PFSK-1 (cell line): ENCODE measurements at regions not wholly inside any gene's neighbourhood (a gene's known extent, or its start where the extent isn't known, plus 50 kb on each side); places are given as distances from the start of the nearest gene placed in this dataset.

Experiments used
- FOXP2 ChIP-seq: optimal IDR thresholded peaks from 2 replicates; pipeline ENCODE3; 2011; ENCODE audit warnings: borderline replicate concordance, control low read depth, inconsistent platforms; ENCODE audit not compliant: insufficient read depth; ENCODE audit errors: extremely low read length, extremely low read depth
- POLR2AphosphoS5 ChIP-seq: IDR thresholded peaks from 2 replicates; pipeline ENCODE4 v1.6.1; 2012; ENCODE audit warnings: low read depth, mild to moderate bottlenecking, control low read depth, low read length, moderate library complexity
- TAF1 ChIP-seq: IDR thresholded peaks from 2 replicates; pipeline ENCODE4 v1.6.1; 2012; ENCODE audit warnings: low read length, control low read depth, borderline replicate concordance; ENCODE audit not compliant: insufficient read depth
- TF ChIP-seq, protein P1 (sequence below), 2 experiments: IDR thresholded peaks; 2 replicates each; pipeline versions ENCODE4 v1.6.1 to v1.8.0; 2011 to 2012; ENCODE audit warnings: low read depth in 2 of 2, low read length in 2 of 2, control low read depth in 1 of 2, inconsistent platforms in 1 of 2, mild to moderate bottlenecking in 1 of 2, moderate library complexity in 1 of 2; ENCODE audit not compliant: insufficient read depth in 1 of 2

DNA sequence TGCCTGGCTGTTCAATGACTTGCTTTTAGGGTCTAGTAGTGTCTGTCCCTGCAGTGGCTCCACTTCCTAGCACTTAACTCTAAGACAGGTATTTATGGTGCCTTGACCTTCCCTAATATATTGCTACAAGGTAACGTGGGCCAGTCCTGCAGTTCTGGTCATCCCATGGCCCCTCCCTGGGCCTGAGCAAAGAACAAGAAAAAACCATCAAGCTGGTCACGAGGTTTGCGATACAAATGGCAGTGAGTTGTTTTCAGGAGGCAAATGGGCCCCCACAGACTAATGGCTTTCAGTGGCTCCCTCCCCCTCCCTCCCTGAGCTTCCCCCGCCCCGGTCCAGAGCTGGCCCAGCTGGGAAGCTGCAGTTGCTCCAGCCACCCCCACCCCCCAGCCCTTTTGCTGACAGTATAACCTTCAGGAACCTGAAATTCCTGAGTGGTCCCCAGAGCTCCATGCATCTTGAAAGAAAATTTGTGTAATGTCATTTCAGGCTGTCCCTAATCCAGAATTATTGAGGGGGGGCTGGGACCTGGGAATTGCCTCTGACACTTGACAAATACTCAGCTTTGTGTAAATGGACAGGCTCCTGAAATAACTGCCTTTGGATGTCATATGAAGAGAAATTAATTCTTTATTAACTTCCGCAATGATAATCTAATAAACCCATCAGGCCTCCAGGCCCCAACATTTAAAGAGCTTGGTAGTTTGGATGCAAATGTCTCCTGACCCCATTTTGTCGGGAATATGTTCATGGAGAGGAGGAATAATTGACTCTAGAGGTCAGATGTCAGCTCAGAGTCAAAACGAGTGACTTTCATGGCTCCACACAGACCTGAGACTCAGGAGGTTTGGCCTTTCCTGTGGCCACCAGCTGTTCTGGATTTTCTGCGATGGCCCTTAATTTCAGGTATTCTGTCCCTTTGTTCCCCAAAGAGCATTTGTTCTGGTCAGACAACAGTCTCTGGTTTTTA is 153.2 kb upstream of the TOP1 start:
- TF ChIP-seq TAF1 (no peak), POLR2AphosphoS5 (no peak), FOXP2 (no peak)
- TF ChIP-seq, protein P1, sequence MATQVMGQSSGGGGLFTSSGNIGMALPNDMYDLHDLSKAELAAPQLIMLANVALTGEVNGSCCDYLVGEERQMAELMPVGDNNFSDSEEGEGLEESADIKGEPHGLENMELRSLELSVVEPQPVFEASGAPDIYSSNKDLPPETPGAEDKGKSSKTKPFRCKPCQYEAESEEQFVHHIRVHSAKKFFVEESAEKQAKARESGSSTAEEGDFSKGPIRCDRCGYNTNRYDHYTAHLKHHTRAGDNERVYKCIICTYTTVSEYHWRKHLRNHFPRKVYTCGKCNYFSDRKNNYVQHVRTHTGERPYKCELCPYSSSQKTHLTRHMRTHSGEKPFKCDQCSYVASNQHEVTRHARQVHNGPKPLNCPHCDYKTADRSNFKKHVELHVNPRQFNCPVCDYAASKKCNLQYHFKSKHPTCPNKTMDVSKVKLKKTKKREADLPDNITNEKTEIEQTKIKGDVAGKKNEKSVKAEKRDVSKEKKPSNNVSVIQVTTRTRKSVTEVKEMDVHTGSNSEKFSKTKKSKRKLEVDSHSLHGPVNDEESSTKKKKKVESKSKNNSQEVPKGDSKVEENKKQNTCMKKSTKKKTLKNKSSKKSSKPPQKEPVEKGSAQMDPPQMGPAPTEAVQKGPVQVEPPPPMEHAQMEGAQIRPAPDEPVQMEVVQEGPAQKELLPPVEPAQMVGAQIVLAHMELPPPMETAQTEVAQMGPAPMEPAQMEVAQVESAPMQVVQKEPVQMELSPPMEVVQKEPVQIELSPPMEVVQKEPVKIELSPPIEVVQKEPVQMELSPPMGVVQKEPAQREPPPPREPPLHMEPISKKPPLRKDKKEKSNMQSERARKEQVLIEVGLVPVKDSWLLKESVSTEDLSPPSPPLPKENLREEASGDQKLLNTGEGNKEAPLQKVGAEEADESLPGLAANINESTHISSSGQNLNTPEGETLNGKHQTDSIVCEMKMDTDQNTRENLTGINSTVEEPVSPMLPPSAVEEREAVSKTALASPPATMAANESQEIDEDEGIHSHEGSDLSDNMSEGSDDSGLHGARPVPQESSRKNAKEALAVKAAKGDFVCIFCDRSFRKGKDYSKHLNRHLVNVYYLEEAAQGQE (IDR thresholded peaks at IDR 0.05; ENCODE audit: insufficient read depth in 1 of 2, low read depth in 2 of 2, low read length in 2 of 2) = no peak
